HEK293 (cell line): ENCODE measurements at regions not wholly inside any gene's neighbourhood (a gene's known extent, or its start where the extent isn't known, plus 50 kb on each side); places are given as distances from the start of the nearest gene placed in this dataset.

Experiments used
- CTCF ChIA-PET: fragments of 350-600 bp; formaldehyde crosslinking; extraction: SDS; loops from one replicate; lab custom pipeline; 2021; ENCODE audit warnings: antibody characterized with exemption; lab: Yijun Ruan, JAX
- POLR2A ChIA-PET: fragments of 300-600 bp; formaldehyde crosslinking; extraction: SDS; loops from one replicate; lab custom pipeline; 2020; ENCODE audit warnings: antibody characterized with exemption, inconsistent platforms; lab: Yijun Ruan, JAX
- H3K27ac ChIP-seq: fragments of 200-500 bp; sonication (Bioruptor generic); 2 replicates; pipeline ENCODE4 v1.5.1; 2014; ENCODE audit warnings: low read depth, low read length, control low read depth, inconsistent platforms; ENCODE audit errors: extremely low read depth
- H3K36me3 ChIP-seq, 2 experiments: fragments of 200-500 bp in 1 of 2; sonication (Bioruptor generic) in 1 of 2; 1 replicate in 1 of 2; 2 replicates in 1 of 2; pipeline ENCODE4 v1.5.1; 2014 to 2017; ENCODE audit warnings: inconsistent platforms in 2 of 2, low read length in 2 of 2; ENCODE audit not compliant: control insufficient read depth in 2 of 2, insufficient read depth in 1 of 2
- H3K4me1 ChIP-seq: fragments of 200-500 bp; sonication (Bioruptor generic); 2 replicates; pipeline ENCODE4 v1.5.1; 2014; ENCODE audit warnings: mild to moderate bottlenecking, low read length, inconsistent platforms; ENCODE audit not compliant: control insufficient read depth, insufficient read depth
- H3K4me3 ChIP-seq: 2 replicates; pipeline ENCODE4 v1.5.1; 2011; ENCODE audit warnings: low read depth, mild to moderate bottlenecking, control low read depth, low read length, moderate library complexity
- H3K9me3 ChIP-seq: fragments of 200-500 bp; sonication (Bioruptor generic); 2 replicates; pipeline ENCODE4 v1.5.1; 2014; ENCODE audit warnings: low read depth, low read length, inconsistent platforms; ENCODE audit not compliant: control insufficient read depth, insufficient read depth
- GLI4 ChIP-seq: fragments of 450-650 bp; formaldehyde crosslinking; IDR thresholded peaks from 2 replicates; pipeline ENCODE4 v1.5.1; 2016; ENCODE audit warnings: missing biosample characterization, missing genetic modification characterization
- HOXD13 ChIP-seq: sonication (generic); formaldehyde crosslinking; IDR thresholded peaks from 2 replicates; pipeline ENCODE4 v1.8.0; 2022; ENCODE audit warnings: missing genetic modification reagents, borderline replicate concordance
- IKZF3 ChIP-seq: fragments of 450-650 bp; IDR thresholded peaks from 2 replicates; pipeline ENCODE4 v1.5.0; 2018; ENCODE audit warnings: missing biosample characterization, mild to moderate bottlenecking, missing genetic modification characterization, moderate library complexity
- KLF10 ChIP-seq: fragments of 450-650 bp; IDR thresholded peaks from 2 replicates; pipeline ENCODE4 v1.5.1; 2018; ENCODE audit warnings: missing biosample characterization, mild to moderate bottlenecking, missing genetic modification characterization
- KLF7 ChIP-seq: fragments of 450-650 bp; formaldehyde crosslinking; IDR thresholded peaks from 2 replicates; pipeline ENCODE4 v1.5.1; 2016; ENCODE audit warnings: missing biosample characterization, missing genetic modification characterization, borderline replicate concordance
- KLF8 ChIP-seq: fragments of 450-650 bp; formaldehyde crosslinking; IDR thresholded peaks from 2 replicates; pipeline ENCODE4 v1.5.1; 2016; ENCODE audit warnings: missing biosample characterization, missing genetic modification characterization
- OVOL3 ChIP-seq: fragments of 450-650 bp; formaldehyde crosslinking; IDR thresholded peaks from 2 replicates; pipeline ENCODE4 v1.5.1; 2016; ENCODE audit warnings: missing biosample characterization, missing genetic modification characterization
- PRDM1 ChIP-seq: fragments of 450-650 bp; formaldehyde crosslinking; IDR thresholded peaks from 2 replicates; pipeline ENCODE4; 2016; ENCODE audit warnings: missing biosample characterization, missing genetic modification characterization
- SCRT1 ChIP-seq: fragments of 450-650 bp; formaldehyde crosslinking; IDR thresholded peaks from 2 replicates; pipeline ENCODE4 v1.5.1; 2016; ENCODE audit warnings: missing biosample characterization, missing genetic modification characterization, borderline replicate concordance
- SCRT2 ChIP-seq: fragments of 450-650 bp; formaldehyde crosslinking; IDR thresholded peaks from 2 replicates; pipeline ENCODE4 v1.5.1; 2016; ENCODE audit warnings: missing biosample characterization, missing genetic modification characterization
- SP2 ChIP-seq: fragments of 450-650 bp; formaldehyde crosslinking; IDR thresholded peaks from 2 replicates; pipeline ENCODE4 v1.5.1; 2016; ENCODE audit warnings: missing biosample characterization, missing genetic modification characterization
- WT1 ChIP-seq: fragments of 450-650 bp; formaldehyde crosslinking; IDR thresholded peaks from 2 replicates; pipeline ENCODE4 v1.5.1; 2016; ENCODE audit warnings: missing biosample characterization, missing genetic modification characterization
- ZBTB1 ChIP-seq: fragments of 450-650 bp; formaldehyde crosslinking; IDR thresholded peaks from 2 replicates; pipeline ENCODE4 v1.5.1; 2016; ENCODE audit warnings: missing biosample characterization, missing genetic modification characterization
- ZBTB21 ChIP-seq: fragments of 450-650 bp; formaldehyde crosslinking; IDR thresholded peaks from 2 replicates; pipeline ENCODE4 v1.5.1; 2017; ENCODE audit warnings: missing biosample characterization, missing genetic modification characterization
- ZNF133 ChIP-seq: fragments of 450-650 bp; formaldehyde crosslinking; IDR thresholded peaks from 2 replicates; pipeline ENCODE4 v1.5.1; 2016; ENCODE audit warnings: missing biosample characterization, missing genetic modification characterization
- ZNF157 ChIP-seq: fragments of 450-650 bp; formaldehyde crosslinking; IDR thresholded peaks from 2 replicates; pipeline ENCODE4 v1.5.1; 2016; ENCODE audit warnings: missing biosample characterization, missing genetic modification characterization
- ZNF16 ChIP-seq: fragments of 450-650 bp; formaldehyde crosslinking; IDR thresholded peaks from 2 replicates; pipeline ENCODE4 v1.5.1; 2016; ENCODE audit warnings: low read depth, missing biosample characterization, missing genetic modification characterization
- ZNF169 ChIP-seq: fragments of 450-650 bp; formaldehyde crosslinking; IDR thresholded peaks from 2 replicates; pipeline ENCODE4 v1.5.1; 2016; ENCODE audit warnings: missing biosample characterization, missing genetic modification characterization
- ZNF394 ChIP-seq: fragments of 450-650 bp; formaldehyde crosslinking; IDR thresholded peaks from 2 replicates; pipeline ENCODE4 v1.5.1; 2016; ENCODE audit warnings: missing biosample characterization, missing genetic modification characterization, mild to moderate bottlenecking, moderate library complexity, borderline replicate concordance
- ZNF433 ChIP-seq: fragments of 450-650 bp; formaldehyde crosslinking; IDR thresholded peaks from 2 replicates; pipeline ENCODE4 v1.5.1; 2016; ENCODE audit warnings: missing biosample characterization, missing genetic modification characterization, low read depth
- ZNF501 ChIP-seq: fragments of 450-650 bp; formaldehyde crosslinking; IDR thresholded peaks from 2 replicates; pipeline ENCODE4 v1.5.1; 2016; ENCODE audit warnings: missing biosample characterization, missing genetic modification characterization
- ZNF529 ChIP-seq: fragments of 450-650 bp; formaldehyde crosslinking; IDR thresholded peaks from 2 replicates; pipeline ENCODE4 v1.5.1; 2017; ENCODE audit warnings: missing genetic modification characterization, missing biosample characterization; ENCODE audit not compliant: insufficient replicate concordance
- ZNF548 ChIP-seq: fragments of 450-650 bp; formaldehyde crosslinking; IDR thresholded peaks from 2 replicates; pipeline ENCODE4 v1.5.1; 2016; ENCODE audit warnings: missing biosample characterization, missing genetic modification characterization
- ZNF555 ChIP-seq: fragments of 450-650 bp; formaldehyde crosslinking; conservative IDR thresholded peaks from 2 replicates; pipeline ENCODE4 v1.5.1; 2017; ENCODE audit warnings: missing biosample characterization, mild to moderate bottlenecking, missing genetic modification characterization, inconsistent platforms
- ZNF560 ChIP-seq: fragments of 450-650 bp; formaldehyde crosslinking; IDR thresholded peaks from 2 replicates; pipeline ENCODE4 v1.5.1; 2017; ENCODE audit warnings: missing biosample characterization, missing genetic modification characterization, borderline replicate concordance
- ZNF571 ChIP-seq: fragments of 450-650 bp; formaldehyde crosslinking; IDR thresholded peaks from 2 replicates; pipeline ENCODE4 v1.5.0; 2017; ENCODE audit warnings: missing biosample characterization, missing genetic modification characterization
- ZNF658 ChIP-seq: fragments of 450-650 bp; formaldehyde crosslinking; IDR thresholded peaks from 2 replicates; pipeline ENCODE4; 2016; ENCODE audit warnings: missing biosample characterization, missing genetic modification characterization
- ZNF785 ChIP-seq: fragments of 450-650 bp; formaldehyde crosslinking; IDR thresholded peaks from 2 replicates; pipeline ENCODE4 v1.5.1; 2016; ENCODE audit warnings: missing biosample characterization, missing genetic modification characterization
- TF ChIP-seq, protein P1 (sequence below): fragments of 450-650 bp; formaldehyde crosslinking; IDR thresholded peaks from 2 replicates; pipeline ENCODE4 v1.5.1; 2016; ENCODE audit warnings: missing biosample characterization, missing genetic modification characterization
- TF ChIP-seq, protein P2 (sequence below): fragments of 450-650 bp; formaldehyde crosslinking; IDR thresholded peaks from 2 replicates; pipeline ENCODE4 v1.5.1; 2016; ENCODE audit warnings: missing biosample characterization, missing genetic modification characterization
- TF ChIP-seq, protein P3 (sequence below): fragments of 450-650 bp; formaldehyde crosslinking; IDR thresholded peaks from 2 replicates; pipeline ENCODE4 v1.5.1; 2016; ENCODE audit warnings: missing biosample characterization, missing genetic modification characterization

DNA sequence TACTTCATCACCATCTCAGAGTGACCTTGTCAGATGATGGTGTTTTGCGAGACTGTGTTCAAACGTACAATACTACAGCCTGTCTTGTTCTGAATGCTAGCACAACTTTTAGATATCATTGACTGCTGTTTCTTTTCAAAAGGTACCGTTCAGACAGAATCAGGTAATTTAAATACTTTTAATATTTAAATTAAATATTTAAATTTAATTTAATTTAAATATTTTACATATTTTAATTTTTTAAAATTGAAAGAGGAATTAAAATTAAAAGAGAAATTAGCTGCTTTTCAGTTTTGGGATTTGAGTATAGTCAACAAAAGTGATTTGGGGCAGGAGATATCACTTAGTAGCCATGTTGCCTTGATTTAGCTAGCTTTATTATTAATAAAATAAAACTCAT lies 642.1 kb upstream of the CCDC179 start:
- no peaks in the 10 kb centered on the region for H3K36me3 ChIP-seq
- H3K27ac ChIP-seq, result no peak overlapping the region
- TF ChIP-seq HOXD13 (CRISPR knock-in tag) (no peak), ZNF157 (no peak), WT1 (tag by site-specific recombination) (no peak), GLI4 (tag by site-specific recombination) (no peak), ZBTB21 (tag by site-specific recombination) (no peak)
- no peaks in the 10 kb centered on the region for H3K4me1 ChIP-seq
- H3K4me3 ChIP-seq, result no peak overlapping the region
- H3K9me3 ChIP-seq, result no peaks in the 10 kb centered on the region
- CTCF ChIA-PET, result interaction anchor here (0.9 kb wide), 1 partner anchor 174 kb away, joined by 4 read pairs; no protein-coding TSS in a partner anchor
- POLR2A ChIA-PET, result no interaction called here

DNA sequence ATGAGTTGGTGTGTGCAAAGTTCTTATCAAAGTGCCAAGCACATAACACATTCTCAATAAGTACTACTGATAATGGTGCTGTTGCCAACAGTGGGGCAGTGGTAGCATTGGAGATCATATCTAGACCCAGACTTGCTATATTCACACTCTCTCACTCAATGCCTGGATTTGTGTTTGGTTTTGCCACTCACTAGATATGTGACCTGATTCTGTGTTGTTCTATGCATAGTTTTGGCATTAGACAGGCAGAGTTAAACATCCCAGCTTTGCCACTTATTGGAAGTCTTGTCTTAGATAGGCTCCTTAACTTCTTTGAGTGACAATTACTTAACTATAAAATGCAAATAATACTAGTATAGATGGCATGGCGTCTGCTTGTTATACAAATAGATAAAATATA lies 642.6 kb upstream of the CCDC179 start:
- H3K4me1 ChIP-seq, result no peaks in the 10 kb centered on the region
- POLR2A ChIA-PET, result no interaction called here
- H3K4me3 ChIP-seq, result no peak overlapping the region
- CTCF ChIA-PET, result no interaction called here
- no peak overlapping the region for H3K27ac ChIP-seq
- H3K9me3 ChIP-seq, result no peaks in the 10 kb centered on the region
- H3K36me3 ChIP-seq, result no peaks in the 10 kb centered on the region
- TF ChIP-seq ZNF501 (tag by site-specific recombination), result no peak
- TF ChIP-seq KLF7 (tag by site-specific recombination), result no peak
- TF ChIP-seq, protein P1, sequence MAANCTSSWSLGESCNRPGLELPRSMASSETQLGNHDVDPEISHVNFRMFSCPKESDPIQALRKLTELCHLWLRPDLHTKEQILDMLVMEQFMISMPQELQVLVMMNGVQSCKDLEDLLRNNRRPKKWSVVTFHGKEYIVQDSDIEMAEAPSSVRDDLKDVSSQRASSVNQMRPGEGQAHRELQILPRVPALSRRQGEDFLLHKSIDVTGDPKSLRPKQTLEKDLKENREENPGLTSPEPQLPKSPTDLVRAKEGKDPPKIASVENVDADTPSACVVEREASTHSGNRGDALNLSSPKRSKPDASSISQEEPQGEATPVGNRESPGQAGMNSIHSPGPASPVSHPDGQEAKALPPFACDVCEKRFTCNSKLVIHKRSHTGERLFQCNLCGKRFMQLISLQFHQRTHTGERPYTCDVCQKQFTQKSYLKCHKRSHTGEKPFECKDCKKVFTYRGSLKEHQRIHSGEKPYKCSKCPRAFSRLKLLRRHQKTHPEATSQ (tag by site-specific recombination), result no peak
- TF ChIP-seq, protein P2, sequence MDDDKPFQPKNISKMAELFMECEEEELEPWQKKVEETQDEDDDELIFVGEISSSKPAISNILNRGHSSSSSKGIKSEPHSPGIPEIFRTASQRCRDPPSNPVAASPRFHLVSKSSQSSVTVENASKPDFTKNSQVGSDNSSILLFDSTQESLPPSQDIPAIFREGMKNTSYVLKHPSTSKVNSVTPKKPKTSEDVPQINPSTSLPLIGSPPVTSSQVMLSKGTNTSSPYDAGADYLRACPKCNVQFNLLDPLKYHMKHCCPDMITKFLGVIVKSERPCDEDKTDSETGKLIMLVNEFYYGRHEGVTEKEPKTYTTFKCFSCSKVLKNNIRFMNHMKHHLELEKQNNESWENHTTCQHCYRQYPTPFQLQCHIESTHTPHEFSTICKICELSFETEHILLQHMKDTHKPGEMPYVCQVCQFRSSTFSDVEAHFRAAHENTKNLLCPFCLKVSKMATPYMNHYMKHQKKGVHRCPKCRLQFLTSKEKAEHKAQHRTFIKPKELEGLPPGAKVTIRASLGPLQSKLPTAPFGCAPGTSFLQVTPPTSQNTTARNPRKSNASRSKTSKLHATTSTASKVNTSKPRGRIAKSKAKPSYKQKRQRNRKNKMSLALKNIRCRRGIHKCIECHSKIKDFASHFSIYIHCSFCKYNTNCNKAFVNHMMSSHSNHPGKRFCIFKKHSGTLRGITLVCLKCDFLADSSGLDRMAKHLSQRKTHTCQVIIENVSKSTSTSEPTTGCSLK (tag by site-specific recombination), result no peak
- TF ChIP-seq KLF10 (tag by site-specific recombination), result no peak
- TF ChIP-seq OVOL3 (tag by site-specific recombination), result no peak
- no peak for TF ChIP-seq ZNF169 (tag by site-specific recombination)
- no peak for TF ChIP-seq ZNF560
- no peak for TF ChIP-seq ZBTB1
- TF ChIP-seq, protein P3, sequence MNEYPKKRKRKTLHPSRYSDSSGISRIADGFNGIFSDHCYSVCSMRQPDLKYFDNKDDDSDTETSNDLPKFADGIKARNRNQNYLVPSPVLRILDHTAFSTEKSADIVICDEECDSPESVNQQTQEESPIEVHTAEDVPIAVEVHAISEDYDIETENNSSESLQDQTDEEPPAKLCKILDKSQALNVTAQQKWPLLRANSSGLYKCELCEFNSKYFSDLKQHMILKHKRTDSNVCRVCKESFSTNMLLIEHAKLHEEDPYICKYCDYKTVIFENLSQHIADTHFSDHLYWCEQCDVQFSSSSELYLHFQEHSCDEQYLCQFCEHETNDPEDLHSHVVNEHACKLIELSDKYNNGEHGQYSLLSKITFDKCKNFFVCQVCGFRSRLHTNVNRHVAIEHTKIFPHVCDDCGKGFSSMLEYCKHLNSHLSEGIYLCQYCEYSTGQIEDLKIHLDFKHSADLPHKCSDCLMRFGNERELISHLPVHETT (tag by site-specific recombination), result no peak
- TF ChIP-seq ZNF394 (tag by site-specific recombination), result no peak
- no peak for TF ChIP-seq ZNF658 (tag by site-specific recombination)
- no peak for TF ChIP-seq ZNF433 (tag by site-specific recombination)

DNA sequence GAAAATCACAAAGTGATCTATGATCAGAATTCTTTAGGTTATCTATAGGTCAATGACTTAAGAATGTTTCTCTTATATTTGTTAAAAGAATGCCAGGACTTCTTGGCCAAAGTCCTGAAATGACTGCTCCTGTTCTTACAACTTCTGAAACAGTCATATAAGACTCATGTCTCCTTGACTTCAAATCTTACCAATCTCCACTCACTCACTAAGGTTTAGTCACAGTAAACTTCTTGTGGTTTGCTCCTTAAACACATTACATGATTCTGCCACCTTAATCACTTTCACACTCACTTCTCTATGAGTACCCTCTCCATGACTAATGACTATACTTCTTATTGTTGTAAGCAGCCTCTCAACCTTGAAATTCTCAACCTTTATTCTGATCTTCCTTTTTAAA lies 648.7 kb upstream of the CCDC179 start:
- Histone ChIP-seq H3K4me3 (no peak overlapping the region), H3K9me3 (no peaks in the 10 kb centered on the region), H3K27ac (no peak overlapping the region), H3K36me3 (no peaks in the 10 kb centered on the region), H3K4me1 (no peaks in the 10 kb centered on the region)
- ChIA-PET CTCF (interaction anchor here (0.7 kb wide), 1 partner anchor 381 kb away, joined by 4 read pairs; no protein-coding TSS in a partner anchor), POLR2A (no interaction called here)
- TF ChIP-seq KLF8 (tag by site-specific recombination) (no peak), PRDM1 (tag by site-specific recombination) (no peak), SCRT1 (tag by site-specific recombination) (no peak), ZNF555 (tag by site-specific recombination) (no peak), ZNF529 (tag by site-specific recombination) (no peak), SCRT2 (no peak), ZNF548 (tag by site-specific recombination) (no peak), ZNF16 (tag by site-specific recombination) (no peak), ZNF571 (tag by site-specific recombination) (no peak), ZNF133 (tag by site-specific recombination) (no peak), ZBTB21 (tag by site-specific recombination) (no peak), ZNF785 (tag by site-specific recombination) (no peak), SP2 (no peak), IKZF3 (no peak)
